MM.1S (cell line): ENCODE measurements at regions not wholly inside any gene's neighbourhood (a gene's known extent, or its start where the extent isn't known, plus 50 kb on each side); places are given as distances from the start of the nearest gene placed in this dataset.

Experiments used
- DNase-seq: peaks from one replicate; pipeline ENCODE4 v3.0.0-alpha.2; 2015
- H2AFZ ChIP-seq: fragments of 300-600 bp; sonication (generic); 2 replicates; pipeline ENCODE4 v1.6.0; 2016; ENCODE audit warnings: antibody characterized with exemption, low read length
- H3F3A ChIP-seq: fragments of 300-600 bp; sonication (generic); 2 replicates; pipeline ENCODE4 v1.6.1; 2016; ENCODE audit warnings: mild to moderate bottlenecking, antibody characterized with exemption, low read length, moderate library complexity, mixed read lengths; ENCODE audit not compliant: insufficient read depth
- H3K27ac ChIP-seq: fragments of 300-600 bp; sonication (generic); 2 replicates; pipeline ENCODE4 v1.5.1; 2016; ENCODE audit warnings: mild to moderate bottlenecking, low read length
- H3K27me3 ChIP-seq: fragments of 300-600 bp; sonication (generic); replicated peaks from 2 replicates; pipeline ENCODE4 v1.6.0; 2016; ENCODE audit warnings: low read length; ENCODE audit not compliant: insufficient read depth
- H3K36me3 ChIP-seq: fragments of 300-600 bp; sonication (generic); replicated peaks from 2 replicates; pipeline ENCODE4 v1.6.1; 2016; ENCODE audit warnings: mild to moderate bottlenecking, low read length, mixed read lengths; ENCODE audit not compliant: insufficient read depth
- H3K4me1 ChIP-seq: fragments of 300-600 bp; sonication (generic); 2 replicates; pipeline ENCODE4 v1.6.1; 2016; ENCODE audit warnings: low read length, mixed read lengths
- H3K4me2 ChIP-seq: fragments of 300-600 bp; sonication (generic); 2 replicates; pipeline ENCODE4 v1.6.0; 2016; ENCODE audit warnings: low read depth, low read length
- H3K4me3 ChIP-seq: fragments of 300-600 bp; sonication (generic); 2 replicates; pipeline ENCODE4 v1.5.1; 2016; ENCODE audit warnings: low read length, mixed read lengths
- H3K79me2 ChIP-seq: fragments of 300-600 bp; sonication (generic); 2 replicates; pipeline ENCODE4 v1.6.1; 2016; ENCODE audit warnings: mixed run types, low read length, mixed read lengths
- H3K9ac ChIP-seq: fragments of 300-600 bp; sonication (generic); 2 replicates; pipeline ENCODE4 v1.6.1; 2016; ENCODE audit warnings: low read length, mixed read lengths
- H3K9me2 ChIP-seq: fragments of 300-600 bp; sonication (generic); replicated peaks from 2 replicates; pipeline ENCODE4 v1.6.1; 2016; ENCODE audit warnings: mild to moderate bottlenecking, low read length, mixed read lengths; ENCODE audit not compliant: insufficient read depth
- H3K9me3 ChIP-seq: fragments of 300-600 bp; sonication (generic); replicated peaks from 2 replicates; pipeline ENCODE4 v1.6.1; 2016; ENCODE audit warnings: mild to moderate bottlenecking, low read length, mixed read lengths; ENCODE audit not compliant: insufficient read depth
- H4K20me1 ChIP-seq: fragments of 300-600 bp; sonication (generic); 2 replicates; pipeline ENCODE4 v1.6.1; 2016; ENCODE audit warnings: mild to moderate bottlenecking, low read length, moderate library complexity, mixed read lengths; ENCODE audit not compliant: insufficient read depth
- EZH2 ChIP-seq: fragments of 300-600 bp; sonication (generic); optimal IDR thresholded peaks from 2 replicates; pipeline ENCODE3; 2017; ENCODE audit warnings: low read depth, mild to moderate bottlenecking, antibody characterized with exemption, low read length, mixed read lengths
- EZH2phosphoT487 ChIP-seq: fragments of 300-600 bp; sonication (generic); IDR thresholded peaks from 2 replicates; pipeline ENCODE4 v1.6.1; 2018; ENCODE audit warnings: antibody characterized with exemption, low read length
- TF ChIP-seq, protein P1 (sequence below): fragments of 300-600 bp; sonication (generic); IDR thresholded peaks from 2 replicates; pipeline ENCODE4 v1.5.1; 2016; ENCODE audit warnings: antibody characterized with exemption, low read length, mixed read lengths

DNA sequence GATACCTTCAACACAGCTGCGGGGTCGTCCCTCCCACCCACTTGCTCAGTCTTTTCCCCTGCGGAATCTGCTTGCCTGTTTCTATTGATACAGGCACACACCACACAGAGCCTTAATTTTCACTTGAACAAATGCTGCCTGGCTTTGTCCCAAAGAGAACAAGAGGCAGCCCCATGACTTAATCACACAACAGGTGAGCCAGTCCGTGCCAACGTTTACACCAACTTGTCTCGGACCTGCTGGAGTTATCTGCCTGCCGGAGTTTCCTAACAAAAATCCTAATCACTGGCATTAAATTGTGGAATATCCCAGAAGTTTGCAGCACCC is 186.8 kb upstream of the RREB1 start:
- Histone ChIP-seq H3K4me1 (no peaks in the 10 kb centered on the region), H3K9me3 (no peaks in the 10 kb centered on the region), H3K36me3 (no peaks in the 10 kb centered on the region), H3K9me2 (no peaks in the 10 kb centered on the region), H2AFZ (no peak overlapping the region), H3F3A (no peaks in the 10 kb centered on the region), H3K4me2 (no peak overlapping the region), H3K4me3 (no peak overlapping the region), H4K20me1 (no peaks in the 10 kb centered on the region), H3K79me2 (no peaks in the 10 kb centered on the region), H3K9ac (no peak overlapping the region), H3K27me3 (no peaks in the 10 kb centered on the region), H3K27ac (no peak overlapping the region)
- TF ChIP-seq, protein P1, sequence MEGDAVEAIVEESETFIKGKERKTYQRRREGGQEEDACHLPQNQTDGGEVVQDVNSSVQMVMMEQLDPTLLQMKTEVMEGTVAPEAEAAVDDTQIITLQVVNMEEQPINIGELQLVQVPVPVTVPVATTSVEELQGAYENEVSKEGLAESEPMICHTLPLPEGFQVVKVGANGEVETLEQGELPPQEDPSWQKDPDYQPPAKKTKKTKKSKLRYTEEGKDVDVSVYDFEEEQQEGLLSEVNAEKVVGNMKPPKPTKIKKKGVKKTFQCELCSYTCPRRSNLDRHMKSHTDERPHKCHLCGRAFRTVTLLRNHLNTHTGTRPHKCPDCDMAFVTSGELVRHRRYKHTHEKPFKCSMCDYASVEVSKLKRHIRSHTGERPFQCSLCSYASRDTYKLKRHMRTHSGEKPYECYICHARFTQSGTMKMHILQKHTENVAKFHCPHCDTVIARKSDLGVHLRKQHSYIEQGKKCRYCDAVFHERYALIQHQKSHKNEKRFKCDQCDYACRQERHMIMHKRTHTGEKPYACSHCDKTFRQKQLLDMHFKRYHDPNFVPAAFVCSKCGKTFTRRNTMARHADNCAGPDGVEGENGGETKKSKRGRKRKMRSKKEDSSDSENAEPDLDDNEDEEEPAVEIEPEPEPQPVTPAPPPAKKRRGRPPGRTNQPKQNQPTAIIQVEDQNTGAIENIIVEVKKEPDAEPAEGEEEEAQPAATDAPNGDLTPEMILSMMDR: no peak
- DNase-seq: no peak

DNA sequence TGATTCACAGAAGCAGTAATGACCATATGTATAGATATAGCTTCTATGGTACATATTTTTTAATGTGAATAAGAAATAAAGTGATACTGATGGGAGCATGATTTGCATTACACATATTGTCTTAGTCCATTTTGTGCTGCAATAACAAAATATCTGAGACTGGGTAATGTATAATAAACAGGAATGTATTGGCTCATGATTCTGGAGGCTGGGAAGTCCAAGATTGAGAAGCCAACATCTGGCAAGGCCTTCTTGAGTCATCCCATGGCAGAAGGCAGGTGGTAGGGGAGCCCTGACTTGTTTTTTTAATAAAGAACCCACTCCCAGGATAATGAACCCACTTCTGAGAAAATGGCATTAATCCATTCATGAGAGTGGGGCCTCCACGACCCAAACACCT is 185.6 kb upstream of the RREB1 start:
- TF ChIP-seq, protein P1: no peak
- TF ChIP-seq EZH2 (no peak), EZH2phosphoT487 (no peak)
- Histone ChIP-seq H3K9me2 (no peaks in the 10 kb centered on the region), H2AFZ (no peak overlapping the region), H4K20me1 (no peaks in the 10 kb centered on the region), H3K79me2 (no peaks in the 10 kb centered on the region), H3F3A (no peaks in the 10 kb centered on the region), H3K4me3 (no peak overlapping the region), H3K4me1 (no peaks in the 10 kb centered on the region), H3K9me3 (no peaks in the 10 kb centered on the region), H3K27ac (no peak overlapping the region), H3K4me2 (no peak overlapping the region), H3K36me3 (no peaks in the 10 kb centered on the region), H3K27me3 (no peaks in the 10 kb centered on the region), H3K9ac (no peak overlapping the region)
- no peak for DNase-seq

DNA sequence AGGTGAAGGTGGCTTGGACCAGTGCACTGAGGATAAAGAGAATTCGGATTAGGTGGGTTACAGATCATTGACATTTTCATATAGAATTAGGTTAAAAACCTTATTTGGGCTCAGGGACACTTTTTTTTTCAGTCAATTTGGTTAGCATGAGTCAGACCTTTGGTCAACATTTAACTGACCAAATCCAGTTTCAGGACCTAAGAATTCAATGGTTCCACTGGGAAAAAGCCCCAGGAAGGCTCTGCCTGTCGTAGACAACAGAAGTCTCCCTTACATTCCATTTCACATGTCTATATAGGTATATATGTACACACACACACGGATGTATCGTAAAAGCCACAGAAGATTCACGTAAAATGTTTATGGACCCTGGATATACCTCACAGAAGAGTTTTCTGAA is 184.2 kb upstream of the RREB1 start:
- Histone ChIP-seq H3K9ac (no peak overlapping the region), H3F3A (no peaks in the 10 kb centered on the region), H3K36me3 (no peaks in the 10 kb centered on the region), H3K4me1 (no peaks in the 10 kb centered on the region), H2AFZ (no peak overlapping the region), H3K79me2 (no peaks in the 10 kb centered on the region), H3K27me3 (no peaks in the 10 kb centered on the region), H3K4me3 (no peak overlapping the region), H3K27ac (no peak overlapping the region), H3K9me3 (no peaks in the 10 kb centered on the region), H3K9me2 (no peaks in the 10 kb centered on the region), H4K20me1 (no peaks in the 10 kb centered on the region), H3K4me2 (no peak overlapping the region)
- DNase-seq: no peak
- no peak for TF ChIP-seq EZH2phosphoT487
- TF ChIP-seq, protein P1: no peak
- TF ChIP-seq EZH2: no peak

DNA sequence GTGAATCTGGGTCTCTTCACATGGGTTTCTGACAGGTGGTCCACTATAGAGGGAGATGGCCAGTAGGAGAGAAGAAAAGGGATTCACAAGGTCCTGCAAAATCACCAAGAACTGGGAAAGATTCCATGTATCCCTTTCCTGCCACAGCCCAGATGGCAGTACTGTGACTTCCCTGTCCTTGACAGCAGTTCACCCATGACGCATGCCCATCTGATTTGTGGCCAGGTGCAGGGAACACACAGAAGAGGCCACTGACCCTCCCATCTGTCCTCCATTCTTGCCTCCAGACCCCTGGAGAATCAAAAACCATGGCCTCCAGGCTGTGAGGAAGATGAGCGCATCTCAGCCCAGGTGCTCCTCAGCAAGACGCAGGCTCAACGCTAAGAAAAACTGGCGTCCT is 183.1 kb upstream of the RREB1 start:
- Histone ChIP-seq H3K4me1 (no peaks in the 10 kb centered on the region), H3K27ac (no peak overlapping the region), H3K9ac (no peak overlapping the region), H3K4me3 (no peak overlapping the region), H3K79me2 (no peaks in the 10 kb centered on the region), H3K9me2 (no peaks in the 10 kb centered on the region), H2AFZ (no peak overlapping the region), H3K4me2 (no peak overlapping the region), H3K9me3 (no peaks in the 10 kb centered on the region), H3K27me3 (no peaks in the 10 kb centered on the region), H4K20me1 (no peaks in the 10 kb centered on the region), H3K36me3 (no peaks in the 10 kb centered on the region), H3F3A (no peaks in the 10 kb centered on the region)
- TF ChIP-seq, protein P1: no peak
- TF ChIP-seq EZH2phosphoT487: no peak
- no peak for TF ChIP-seq EZH2
- DNase-seq: no peak
